ENCODE measurements at regions not wholly inside any gene's neighbourhood (a gene's known extent, or its start where the extent isn't known, plus 50 kb on each side); places are given as distances from the start of the nearest gene placed in this dataset.

- no peak overlapping the region for H4K91ac ChIP-seq (ENCODE audit: low read depth, low read length)
- no peak overlapping the region for H3K27ac ChIP-seq (ENCODE audit: low read depth, low read length)
- no peak overlapping the region for H3K4me2 ChIP-seq (ENCODE audit: low read length)
- no peak overlapping the region for H4K8ac ChIP-seq (ENCODE audit: low read depth, low read length)
- H3K4me1 ChIP-seq (ENCODE audit: control insufficient read depth in 1 of 2, insufficient read depth in 2 of 2, low read length in 2 of 2): no peaks in the 10 kb centered on the region
- H2AFZ ChIP-seq (ENCODE audit: insufficient read depth, low read length, poor library complexity): no peak overlapping the region
- no peak overlapping the region for H3K4me3 ChIP-seq (ENCODE audit: low read depth, low read length)
- no peaks in the 10 kb centered on the region for H3K27me3 ChIP-seq (ENCODE audit: insufficient read depth, low read length)
- no CpG with 5 or more reads among the region's 3 CpGs for WGBS (ENCODE audit: extremely low coverage, insufficient coverage, insufficient read length)
- H3K4ac ChIP-seq (ENCODE audit: low read depth, low read length): no peak overlapping the region
- no peak overlapping the region for H2AK5ac ChIP-seq (ENCODE audit: low read length)
- H3K9ac ChIP-seq (ENCODE audit: low read length): no peak overlapping the region
- H3K79me1 ChIP-seq (ENCODE audit: low read length): no peaks in the 10 kb centered on the region
- H4K12ac ChIP-seq (ENCODE audit: low read depth, low read length): no peak overlapping the region
- DNase-seq: no peak
- H3K18ac ChIP-seq (ENCODE audit: low read length): no peak overlapping the region
- H2BK5ac ChIP-seq (ENCODE audit: low read depth, low read length, poor library complexity): no peak overlapping the region
- H2BK12ac ChIP-seq (ENCODE audit: low read length): no peak overlapping the region
- no peak overlapping the region for H3K23ac ChIP-seq (ENCODE audit: low read length)
- no peak overlapping the region for H3K14ac ChIP-seq (ENCODE audit: low read length)
- H3K9me3 ChIP-seq (ENCODE audit: insufficient read depth, low read depth, low read length): no peaks in the 10 kb centered on the region
- no peaks in the 10 kb centered on the region for H3K79me2 ChIP-seq (ENCODE audit: control insufficient read depth, insufficient read depth, low read length, poor library complexity)
- H3K36me3 ChIP-seq (ENCODE audit: control insufficient read depth in 1 of 2, insufficient read depth in 2 of 2, low read length in 2 of 2): no peaks in the 10 kb centered on the region
- H2BK120ac ChIP-seq (ENCODE audit: insufficient read depth, low read length, poor library complexity): no peak overlapping the region
These were observed 101.8 kb upstream of the AKIRIN2 start for GRCh38 chr6:87803791-87804190.

GRCh38 chr6:87799651-87800050 lies 97.6 kb upstream of the AKIRIN2 start:
- Histone ChIP-seq H3K27me3 (ENCODE audit: insufficient read depth, low read length) (no peaks in the 10 kb centered on the region), H3K36me3 (ENCODE audit: control insufficient read depth in 1 of 2, insufficient read depth in 2 of 2, low read length in 2 of 2) (no peaks in the 10 kb centered on the region), H3K79me2 (ENCODE audit: control insufficient read depth, insufficient read depth, low read length, poor library complexity) (no peaks in the 10 kb centered on the region), H3K18ac (ENCODE audit: low read length) (no peak overlapping the region), H4K12ac (ENCODE audit: low read depth, low read length) (no peak overlapping the region), H3K23ac (ENCODE audit: low read length) (no peak overlapping the region), H2BK120ac (ENCODE audit: insufficient read depth, low read length, poor library complexity) (no peak overlapping the region), H3K14ac (ENCODE audit: low read length) (no peak overlapping the region), H2AFZ (ENCODE audit: insufficient read depth, low read length, poor library complexity) (no peak overlapping the region), H3K4ac (ENCODE audit: low read depth, low read length) (no peak overlapping the region), H3K27ac (ENCODE audit: low read depth, low read length) (no peak overlapping the region), H2BK12ac (ENCODE audit: low read length) (no peak overlapping the region), H2AK5ac (ENCODE audit: low read length) (no peak overlapping the region), H4K8ac (ENCODE audit: low read depth, low read length) (no peak overlapping the region), H3K9ac (ENCODE audit: low read length) (no peak overlapping the region), H4K91ac (ENCODE audit: low read depth, low read length) (no peak overlapping the region), H2BK5ac (ENCODE audit: low read depth, low read length, poor library complexity) (no peak overlapping the region), H3K79me1 (ENCODE audit: low read length) (no peaks in the 10 kb centered on the region), H3K4me3 (ENCODE audit: low read depth, low read length) (no peak overlapping the region), H3K4me2 (ENCODE audit: low read length) (no peak overlapping the region), H3K9me3 (ENCODE audit: insufficient read depth, low read depth, low read length) (no peaks in the 10 kb centered on the region), H3K4me1 (ENCODE audit: control insufficient read depth in 1 of 2, insufficient read depth in 2 of 2, low read length in 2 of 2) (no peaks in the 10 kb centered on the region)
- no peak for DNase-seq
- no CpG with 5 or more reads among the region's 6 CpGs for WGBS (ENCODE audit: extremely low coverage, insufficient coverage, insufficient read length)

GRCh38 chr6:87798393-87799278 lies 96.6 kb upstream of the AKIRIN2 start:
- no peak overlapping the region for H4K91ac ChIP-seq (ENCODE audit: low read depth, low read length)
- H3K36me3 ChIP-seq (ENCODE audit: control insufficient read depth in 1 of 2, insufficient read depth in 2 of 2, low read length in 2 of 2): no peaks in the 10 kb centered on the region
- no peaks in the 10 kb centered on the region for H3K27me3 ChIP-seq (ENCODE audit: insufficient read depth, low read length)
- no peaks in the 10 kb centered on the region for H3K79me1 ChIP-seq (ENCODE audit: low read length)
- WGBS (ENCODE audit: extremely low coverage, insufficient coverage, insufficient read length): no CpG with 5 or more reads among the region's 2 CpGs
- H2BK120ac ChIP-seq (ENCODE audit: insufficient read depth, low read length, poor library complexity): no peak overlapping the region
- H4K12ac ChIP-seq (ENCODE audit: low read depth, low read length): no peak overlapping the region
- no peak overlapping the region for H3K9ac ChIP-seq (ENCODE audit: low read length)
- H3K4ac ChIP-seq (ENCODE audit: low read depth, low read length): no peak overlapping the region
- no peaks in the 10 kb centered on the region for H3K9me3 ChIP-seq (ENCODE audit: insufficient read depth, low read depth, low read length)
- H3K27ac ChIP-seq (ENCODE audit: low read depth, low read length): no peak overlapping the region
- H3K14ac ChIP-seq (ENCODE audit: low read length): no peak overlapping the region
- no peak overlapping the region for H2AK5ac ChIP-seq (ENCODE audit: low read length)
- H2BK5ac ChIP-seq (ENCODE audit: low read depth, low read length, poor library complexity): no peak overlapping the region
- no peaks in the 10 kb centered on the region for H3K79me2 ChIP-seq (ENCODE audit: control insufficient read depth, insufficient read depth, low read length, poor library complexity)
- no peak overlapping the region for H2BK12ac ChIP-seq (ENCODE audit: low read length)
- H4K8ac ChIP-seq (ENCODE audit: low read depth, low read length): no peak overlapping the region
- no peak overlapping the region for H3K4me3 ChIP-seq (ENCODE audit: low read depth, low read length)
- no peaks in the 10 kb centered on the region for H3K4me1 ChIP-seq (ENCODE audit: control insufficient read depth in 1 of 2, insufficient read depth in 2 of 2, low read length in 2 of 2)
- H3K18ac ChIP-seq (ENCODE audit: low read length): no peak overlapping the region
- no peak overlapping the region for H3K23ac ChIP-seq (ENCODE audit: low read length)
- H3K4me2 ChIP-seq (ENCODE audit: low read length): no peak overlapping the region
- no peak overlapping the region for H2AFZ ChIP-seq (ENCODE audit: insufficient read depth, low read length, poor library complexity)
- no peak for DNase-seq

GRCh38 chr6:87794922-87795885 lies 93.2 kb upstream of the AKIRIN2 start:
- Histone ChIP-seq H4K91ac (ENCODE audit: low read depth, low read length) (no peak overlapping the region), H3K4me3 (ENCODE audit: low read depth, low read length) (no peak overlapping the region), H3K4me1 (ENCODE audit: control insufficient read depth in 1 of 2, insufficient read depth in 2 of 2, low read length in 2 of 2) (no peaks in the 10 kb centered on the region), H3K18ac (ENCODE audit: low read length) (no peak overlapping the region), H3K14ac (ENCODE audit: low read length) (no peak overlapping the region), H4K8ac (ENCODE audit: low read depth, low read length) (no peak overlapping the region), H2AFZ (ENCODE audit: insufficient read depth, low read length, poor library complexity) (no peak overlapping the region), H3K9ac (ENCODE audit: low read length) (no peak overlapping the region), H3K27me3 (ENCODE audit: insufficient read depth, low read length) (no peaks in the 10 kb centered on the region), H3K79me2 (ENCODE audit: control insufficient read depth, insufficient read depth, low read length, poor library complexity) (no peaks in the 10 kb centered on the region), H3K4me2 (ENCODE audit: low read length) (no peak overlapping the region), H4K12ac (ENCODE audit: low read depth, low read length) (no peak overlapping the region), H3K36me3 (ENCODE audit: control insufficient read depth in 1 of 2, insufficient read depth in 2 of 2, low read length in 2 of 2) (no peaks in the 10 kb centered on the region), H3K79me1 (ENCODE audit: low read length) (no peaks in the 10 kb centered on the region), H2BK5ac (ENCODE audit: low read depth, low read length, poor library complexity) (no peak overlapping the region), H2BK120ac (ENCODE audit: insufficient read depth, low read length, poor library complexity) (peak overlapping the region; percentile 5), H2BK12ac (ENCODE audit: low read length) (no peak overlapping the region), H3K27ac (ENCODE audit: low read depth, low read length) (no peak overlapping the region), H2AK5ac (ENCODE audit: low read length) (no peak overlapping the region), H3K4ac (ENCODE audit: low read depth, low read length) (no peak overlapping the region), H3K23ac (ENCODE audit: low read length) (no peak overlapping the region), H3K9me3 (ENCODE audit: insufficient read depth, low read depth, low read length) (no peaks in the 10 kb centered on the region)
- no CpG with 5 or more reads among the region's 11 CpGs for WGBS (ENCODE audit: extremely low coverage, insufficient coverage, insufficient read length)
- DNase-seq: peak; percentile 42 to 78
